Fibroblast of lung (primary cell): ENCODE measurements at regions not wholly inside any gene's neighbourhood (a gene's known extent, or its start where the extent isn't known, plus 50 kb on each side); places are given as distances from the start of the nearest gene placed in this dataset.

Experiments
- DNase-seq, 2 donors: peaks; one replicate each; pipeline versions ENCODE4 v3.0.0 to v3.0.0-alpha.2; 2010; ENCODE audit warnings: low read depth in 2 of 2
- H2AFZ ChIP-seq: 2 replicates; pipeline ENCODE4 v1.5.1; 2012; ENCODE audit warnings: low read length, control low read depth, inconsistent platforms
- H3K27ac ChIP-seq: 2 replicates; pipeline ENCODE4 v1.5.1; 2011; ENCODE audit warnings: low read length, control low read depth; ENCODE audit not compliant: insufficient read depth
- H3K27me3 ChIP-seq: 2 replicates; pipeline ENCODE4 v1.5.1; 2011; ENCODE audit warnings: mild to moderate bottlenecking, low read length; ENCODE audit not compliant: control insufficient read depth, insufficient read depth
- H3K36me3 ChIP-seq: 2 replicates; pipeline ENCODE4 v1.5.1; 2011; ENCODE audit warnings: low read length; ENCODE audit not compliant: control insufficient read depth, insufficient read depth
- H3K4me1 ChIP-seq: 2 replicates; pipeline ENCODE4 v1.5.1; 2011; ENCODE audit warnings: low read length; ENCODE audit not compliant: control insufficient read depth, insufficient read depth; ENCODE audit errors: extremely low read depth
- H3K4me2 ChIP-seq: 2 replicates; pipeline ENCODE4 v1.5.1; 2011; ENCODE audit warnings: low read length, control low read depth; ENCODE audit not compliant: insufficient read depth; ENCODE audit errors: extremely low read depth
- H3K4me3 ChIP-seq, 4 experiments: fragments of 200-600 bp in 1 of 4; sonication (generic) in 1 of 4; replicated peaks in 1 of 4; 2 replicates each; pipeline ENCODE4 v1.5.1; 2011 to 2016; ENCODE audit warnings: low read length in 4 of 4, low read depth in 3 of 4, mild to moderate bottlenecking in 3 of 4, control low read depth in 2 of 4, inconsistent platforms in 1 of 4, mixed read lengths in 1 of 4; ENCODE audit not compliant: insufficient read depth in 1 of 4; ENCODE audit errors: control extremely low read depth in 1 of 4
- H3K79me2 ChIP-seq: 2 replicates; pipeline ENCODE4 v1.5.1; 2012; ENCODE audit warnings: mild to moderate bottlenecking, low read length, inconsistent platforms; ENCODE audit not compliant: control insufficient read depth, insufficient read depth
- H3K9ac ChIP-seq: 2 replicates; pipeline ENCODE4 v1.5.1; 2011; ENCODE audit warnings: mild to moderate bottlenecking, low read length, control low read depth; ENCODE audit not compliant: insufficient read depth
- H3K9me3 ChIP-seq: 2 replicates; pipeline ENCODE4 v1.5.1; 2012; ENCODE audit warnings: low read depth, low read length; ENCODE audit not compliant: control insufficient read depth, insufficient read depth
- H4K20me1 ChIP-seq: 2 replicates; pipeline ENCODE4 v1.5.1; 2011; ENCODE audit warnings: low read length; ENCODE audit not compliant: control insufficient read depth, insufficient read depth; ENCODE audit errors: extremely low read depth
- CTCF ChIP-seq, 2 donors: IDR thresholded peaks in 1 of 2; conservative IDR thresholded peaks in 1 of 2; 1 replicate in 1 of 2; 2 replicates in 1 of 2; pipeline ENCODE4 v1.5.1; 2011 to 2012; ENCODE audit warnings: low read length in 2 of 2, control low read depth in 1 of 2, inconsistent platforms in 1 of 2, low read depth in 1 of 2, mild to moderate bottlenecking in 1 of 2
- EZH2 ChIP-seq: IDR thresholded peaks from 2 replicates; pipeline ENCODE4 v1.5.1; 2012; ENCODE audit warnings: low read length, control low read depth, mild to moderate bottlenecking; ENCODE audit errors: missing control alignments

GRCh38 chr2:8587920-8588830, 93.7 kb upstream of the ID2 start:
- H3K27ac ChIP-seq = no peak overlapping the region
- H3K79me2 ChIP-seq = no peaks in the 10 kb centered on the region
- no peaks in the 10 kb centered on the region for H3K4me1 ChIP-seq
- H3K9ac ChIP-seq = no peak overlapping the region
- no peaks in the 10 kb centered on the region for H3K36me3 ChIP-seq
- no peak overlapping the region for H3K4me3 ChIP-seq
- peaks cover 4% of the 10 kb centered on the region for H3K27me3 ChIP-seq
- no peaks in the 10 kb centered on the region for H4K20me1 ChIP-seq
- no peak for DNase-seq
- no peak overlapping the region for H2AFZ ChIP-seq
- H3K4me2 ChIP-seq = no peak overlapping the region
- no peak for TF ChIP-seq CTCF (conservative IDR thresholded peaks at IDR 0.05 in 1 of 2, IDR thresholded peaks at IDR 0.05 in 1 of 2; ENCODE audit: low read depth in 1 of 2, low read length in 2 of 2)
- TF ChIP-seq EZH2 = no peak
- no peaks in the 10 kb centered on the region for H3K9me3 ChIP-seq

DNA sequence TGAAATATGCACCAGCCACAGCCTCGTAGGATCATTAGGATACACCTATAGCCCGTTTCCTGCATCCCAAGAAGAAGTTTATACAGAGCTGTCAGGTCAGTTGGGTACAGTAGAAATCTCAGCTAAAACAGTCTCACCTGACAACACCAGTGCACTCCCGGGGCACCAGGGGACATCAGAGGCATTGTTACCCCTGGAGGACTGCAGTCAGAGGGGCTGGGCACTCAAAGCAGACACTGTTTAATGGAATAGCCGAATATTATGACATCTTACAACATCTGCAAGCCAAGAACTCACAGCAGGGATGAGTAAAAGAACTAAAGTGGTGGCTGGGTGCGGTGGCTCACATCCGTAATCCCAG, 93.0 kb upstream of the ID2 start:
- Histone ChIP-seq H3K27me3 (peaks cover 4% of the 10 kb centered on the region), H3K27ac (no peak overlapping the region), H4K20me1 (no peaks in the 10 kb centered on the region), H3K36me3 (no peaks in the 10 kb centered on the region), H3K4me2 (no peak overlapping the region), H3K4me3 (no peak overlapping the region), H3K9ac (no peak overlapping the region), H3K9me3 (no peaks in the 10 kb centered on the region), H2AFZ (no peak overlapping the region), H3K4me1 (no peaks in the 10 kb centered on the region), H3K79me2 (no peaks in the 10 kb centered on the region)
- TF ChIP-seq CTCF (conservative IDR thresholded peaks at IDR 0.05 in 1 of 2, IDR thresholded peaks at IDR 0.05 in 1 of 2; ENCODE audit: low read depth in 1 of 2, low read length in 2 of 2) (no peak), EZH2 (no peak)
- DNase-seq = no peak

GRCh38 chr2:8589721-8590120, 92.1 kb upstream of the ID2 start:
- no peak overlapping the region for H3K4me3 ChIP-seq
- no peak overlapping the region for H3K27ac ChIP-seq
- H2AFZ ChIP-seq = no peak overlapping the region
- no peak overlapping the region for H3K4me2 ChIP-seq
- no peaks in the 10 kb centered on the region for H3K36me3 ChIP-seq
- TF ChIP-seq CTCF (conservative IDR thresholded peaks at IDR 0.05 in 1 of 2, IDR thresholded peaks at IDR 0.05 in 1 of 2; ENCODE audit: low read depth in 1 of 2, low read length in 2 of 2) = no peak
- TF ChIP-seq EZH2 = no peak
- no peak for DNase-seq
- no peaks in the 10 kb centered on the region for H3K4me1 ChIP-seq
- H3K27me3 ChIP-seq = peaks cover 4% of the 10 kb centered on the region
- H3K9me3 ChIP-seq = no peaks in the 10 kb centered on the region
- H3K79me2 ChIP-seq = no peaks in the 10 kb centered on the region
- no peak overlapping the region for H3K9ac ChIP-seq
- no peaks in the 10 kb centered on the region for H4K20me1 ChIP-seq
